CD4-positive, CD25-positive, alpha-beta regulatory T cell (primary cell): ENCODE measurements at regions not wholly inside any gene's neighbourhood (a gene's known extent, or its start where the extent isn't known, plus 50 kb on each side); places are given as distances from the start of the nearest gene placed in this dataset.

Experiments used
- ATAC-seq, 2 donors: fragments of 150-1000 bp; cut with Tn5 transposase; one replicate each; pipeline ENCODE4 v1.10.0; 2021; ENCODE audit warnings: low read depth in 2 of 2, moderate number of reproducible peaks in 2 of 2, moderate library complexity in 1 of 2
- DNase-seq, 3 donors: peaks; one replicate each; pipeline versions ENCODE4 v3.0.0 to v3.0.0-alpha.2; 2012 to 2022; ENCODE audit warnings: mixed read lengths in 1 of 3
- H3K27ac ChIP-seq: one replicate; pipeline ENCODE4 v1.7.0; 2013; ENCODE audit warnings: mild to moderate bottlenecking, low read length; ENCODE audit not compliant: insufficient read depth, poor library complexity, severe bottlenecking
- H3K27me3 ChIP-seq: one replicate; pipeline ENCODE4 v1.7.0; 2013; ENCODE audit warnings: low read length; ENCODE audit not compliant: control insufficient read depth, insufficient read depth
- H3K36me3 ChIP-seq: one replicate; pipeline ENCODE4 v1.7.0; 2013; ENCODE audit warnings: mild to moderate bottlenecking, low read length, moderate library complexity; ENCODE audit not compliant: control insufficient read depth, insufficient read depth
- H3K4me1 ChIP-seq: 2 replicates; pipeline ENCODE4 v1.7.0; 2013; ENCODE audit warnings: mild to moderate bottlenecking, low read length; ENCODE audit not compliant: insufficient read depth, control insufficient read depth, poor library complexity, severe bottlenecking
- H3K4me3 ChIP-seq: one replicate; pipeline ENCODE4 v1.7.0; 2013; ENCODE audit warnings: low read depth, mild to moderate bottlenecking, low read length, moderate library complexity
- H3K9me3 ChIP-seq, 2 experiments: 1 replicate in 1 of 2; 2 replicates in 1 of 2; pipeline ENCODE4 v1.7.0; 2013; ENCODE audit warnings: low read length in 2 of 2, mild to moderate bottlenecking in 1 of 2, moderate library complexity in 1 of 2; ENCODE audit not compliant: control insufficient read depth in 2 of 2
- H3K27ac Mint-ChIP-seq, 3 donors: one replicate each; pipeline ENCODE4 v1.8.0; 2020 to 2022; ENCODE audit warnings: mild to moderate bottlenecking in 3 of 3, mixed read lengths in 3 of 3, moderate library complexity in 2 of 3
- H3K27me3 Mint-ChIP-seq: one replicate; pipeline ENCODE4 v1.8.0; 2022; ENCODE audit warnings: mild to moderate bottlenecking, mixed read lengths
- H3K36me3 Mint-ChIP-seq: one replicate; pipeline ENCODE4 v1.8.0; 2020; ENCODE audit warnings: mixed read lengths
- H3K4me1 Mint-ChIP-seq, 4 donors: one replicate each; pipeline ENCODE4 v1.8.0; 2020 to 2022; ENCODE audit warnings: mixed read lengths in 4 of 4, mild to moderate bottlenecking in 1 of 4
- H3K4me3 Mint-ChIP-seq, 4 donors: one replicate each; pipeline ENCODE4 v1.8.0; 2020 to 2022; ENCODE audit warnings: mild to moderate bottlenecking in 4 of 4, mixed read lengths in 4 of 4, moderate library complexity in 3 of 4
- H3K9me3 Mint-ChIP-seq, 7 donors: one replicate each; pipeline ENCODE4 v1.8.0; 2020 to 2022; ENCODE audit warnings: mixed read lengths in 7 of 7, mild to moderate bottlenecking in 3 of 7, moderate library complexity in 2 of 7

- H3K36me3 Mint-ChIP-seq: no peaks in the 10 kb centered on the region
- ATAC-seq (no peak), DNase-seq (no peak)
- Histone ChIP-seq H3K4me3 (no peak overlapping the region), H3K4me1 (no peaks in the 10 kb centered on the region), H3K27ac (no peak overlapping the region), H3K36me3 (no peaks in the 10 kb centered on the region), H3K27me3 (no peaks in the 10 kb centered on the region), H3K9me3 (peaks cover 3 to 7% of the 10 kb centered on the region in 2 experiments)
- H3K4me3 Mint-ChIP-seq: no peak overlapping the region
- H3K27ac Mint-ChIP-seq: no peak overlapping the region
- peaks cover 0 to 15% (median 3%) of the 10 kb centered on the region in 7 donors for H3K9me3 Mint-ChIP-seq
- no peaks in the 10 kb centered on the region for H3K27me3 Mint-ChIP-seq
- H3K4me1 Mint-ChIP-seq: no peaks in the 10 kb centered on the region
Measured at GRCh38 chr6:67593247-67593646, 1041.8 kb upstream of the ADGRB3 start.

GRCh38 chr6:67591910-67592309 lies 1043.2 kb upstream of the ADGRB3 start:
- H3K27me3 ChIP-seq: no peaks in the 10 kb centered on the region
- peaks cover 0 to 16% (median 4%) of the 10 kb centered on the region in 7 donors for H3K9me3 Mint-ChIP-seq
- ATAC-seq (no peak), DNase-seq (no peak)
- H3K9me3 ChIP-seq: peaks cover 3 to 7% of the 10 kb centered on the region in 2 experiments
- H3K36me3 Mint-ChIP-seq: no peaks in the 10 kb centered on the region
- H3K4me3 Mint-ChIP-seq: no peak overlapping the region
- H3K4me1 ChIP-seq: no peaks in the 10 kb centered on the region
- no peak overlapping the region for H3K27ac Mint-ChIP-seq
- H3K4me1 Mint-ChIP-seq: no peaks in the 10 kb centered on the region
- no peaks in the 10 kb centered on the region for H3K36me3 ChIP-seq
- no peak overlapping the region for H3K4me3 ChIP-seq
- H3K27ac ChIP-seq: no peak overlapping the region
- H3K27me3 Mint-ChIP-seq: no peaks in the 10 kb centered on the region

GRCh38 chr6:67567842-67568241 lies 1067.2 kb upstream of the ADGRB3 start:
- Mint-ChIP-seq H3K36me3 (no peaks in the 10 kb centered on the region), H3K9me3 (peaks cover 0 to 7% (median 2%) of the 10 kb centered on the region in 7 donors), H3K27me3 (no peaks in the 10 kb centered on the region), H3K27ac (no peak overlapping the region), H3K4me3 (no peak overlapping the region), H3K4me1 (no peaks in the 10 kb centered on the region)
- Histone ChIP-seq H3K27me3 (no peaks in the 10 kb centered on the region), H3K4me3 (no peak overlapping the region), H3K36me3 (no peaks in the 10 kb centered on the region), H3K9me3 (no peaks in the 10 kb centered on the region), H3K4me1 (no peaks in the 10 kb centered on the region), H3K27ac (no peak overlapping the region)
- ATAC-seq: no peak
- DNase-seq: no peak

GRCh38 chr6:67563671-67564070 lies 1071.4 kb upstream of the ADGRB3 start:
- H3K27me3 Mint-ChIP-seq: no peaks in the 10 kb centered on the region
- H3K27me3 ChIP-seq: no peaks in the 10 kb centered on the region
- H3K36me3 ChIP-seq: no peaks in the 10 kb centered on the region
- peaks cover 0 to 7% (median 5%) of the 10 kb centered on the region in 7 donors for H3K9me3 Mint-ChIP-seq
- no peak for ATAC-seq
- H3K4me1 Mint-ChIP-seq: no peaks in the 10 kb centered on the region
- H3K4me3 Mint-ChIP-seq: no peak overlapping the region
- peaks cover 2 to 13% of the 10 kb centered on the region in 2 experiments for H3K9me3 ChIP-seq
- no peak overlapping the region for H3K27ac Mint-ChIP-seq
- no peak for DNase-seq
- no peaks in the 10 kb centered on the region for H3K36me3 Mint-ChIP-seq
- no peak overlapping the region for H3K4me3 ChIP-seq
- H3K27ac ChIP-seq: no peak overlapping the region
- H3K4me1 ChIP-seq: no peaks in the 10 kb centered on the region

- no peaks in the 10 kb centered on the region for H3K36me3 Mint-ChIP-seq
- no peak for ATAC-seq
- no peak overlapping the region for H3K4me3 Mint-ChIP-seq
- peaks cover 2 to 20% of the 10 kb centered on the region in 2 experiments for H3K9me3 ChIP-seq
- no peak overlapping the region for H3K4me3 ChIP-seq
- H3K4me1 Mint-ChIP-seq: peaks cover 0 to 4% (median 0%) of the 10 kb centered on the region in 4 donors
- no peak overlapping the region for H3K27ac Mint-ChIP-seq
- H3K4me1 ChIP-seq: no peaks in the 10 kb centered on the region
- H3K27ac ChIP-seq: no peak overlapping the region
- DNase-seq: no peak
- H3K36me3 ChIP-seq: no peaks in the 10 kb centered on the region
- H3K9me3 Mint-ChIP-seq: peaks cover 5 to 24% (median 12%) of the 10 kb centered on the region in 7 donors
- no peaks in the 10 kb centered on the region for H3K27me3 ChIP-seq
- no peaks in the 10 kb centered on the region for H3K27me3 Mint-ChIP-seq
Measured at GRCh38 chr6:67560068-67560467, 1075.0 kb upstream of the ADGRB3 start.

- H3K27ac ChIP-seq: no peak overlapping the region
- Mint-ChIP-seq H3K4me1 (peaks cover 0 to 7% (median 0%) of the 10 kb centered on the region in 4 donors), H3K27me3 (no peaks in the 10 kb centered on the region), H3K4me3 (no peak overlapping the region), H3K27ac (no peak overlapping the region), H3K36me3 (no peaks in the 10 kb centered on the region), H3K9me3 (peaks cover 5 to 31% (median 14%) of the 10 kb centered on the region in 7 donors)
- peaks cover 2 to 20% of the 10 kb centered on the region in 2 experiments for H3K9me3 ChIP-seq
- no peaks in the 10 kb centered on the region for H3K36me3 ChIP-seq
- no peak overlapping the region for H3K4me3 ChIP-seq
- H3K4me1 ChIP-seq: no peaks in the 10 kb centered on the region
- no peak for DNase-seq
- H3K27me3 ChIP-seq: no peaks in the 10 kb centered on the region
- ATAC-seq: no peak
Measured at GRCh38 chr6:67558985-67559384, 1076.1 kb upstream of the ADGRB3 start.

- Mint-ChIP-seq H3K27ac (no peak overlapping the region), H3K9me3 (peaks cover 0 to 40% (median 8%) of the 10 kb centered on the region in 7 donors), H3K4me1 (no peaks in the 10 kb centered on the region)
Measured at GRCh38 chr6:67544851-67545452, 1090.1 kb upstream of the ADGRB3 start.

GRCh38 chr6:67541586-67541985 lies 1093.5 kb upstream of the ADGRB3 start:
- Mint-ChIP-seq H3K4me1 (no peaks in the 10 kb centered on the region), H3K27ac (no peak overlapping the region), H3K4me3 (no peak overlapping the region), H3K27me3 (no peaks in the 10 kb centered on the region), H3K9me3 (peaks cover 0 to 27% (median 8%) of the 10 kb centered on the region in 7 donors), H3K36me3 (no peaks in the 10 kb centered on the region)
- Histone ChIP-seq H3K4me1 (no peaks in the 10 kb centered on the region), H3K4me3 (no peak overlapping the region), H3K27ac (no peak overlapping the region), H3K27me3 (no peaks in the 10 kb centered on the region), H3K36me3 (no peaks in the 10 kb centered on the region), H3K9me3 (peaks cover 3 to 34% of the 10 kb centered on the region in 2 experiments)
- ATAC-seq (no peak), DNase-seq (no peak)

More at GRCh38 chr6:67544851-67545452, 1090.1 kb upstream of the ADGRB3 start:
- H3K27me3 ChIP-seq: no peaks in the 10 kb centered on the region
- Mint-ChIP-seq H3K27me3 (no peaks in the 10 kb centered on the region), H3K4me3 (no peak overlapping the region), H3K36me3 (no peaks in the 10 kb centered on the region)
- ATAC-seq (no peak), DNase-seq (no peak)
- no peak overlapping the region for H3K27ac ChIP-seq
- no peak overlapping the region for H3K4me3 ChIP-seq
- peaks cover 3 to 26% of the 10 kb centered on the region in 2 experiments for H3K9me3 ChIP-seq
- H3K4me1 ChIP-seq: no peaks in the 10 kb centered on the region
- H3K36me3 ChIP-seq: no peaks in the 10 kb centered on the region
